H9 (cell line): ENCODE measurements at regions not wholly inside any gene's neighbourhood (a gene's known extent, or its start where the extent isn't known, plus 50 kb on each side); places are given as distances from the start of the nearest gene placed in this dataset.

Source experiments
- DNase-seq: peaks from one replicate; pipeline ENCODE4 v3.0.0-alpha.2; 2017
- H2AFZ ChIP-seq: one replicate; pipeline ENCODE4 v1.6.1; 2013; ENCODE audit warnings: mild to moderate bottlenecking, low read length, control low read depth, moderate library complexity
- H2AK5ac ChIP-seq: 2 replicates; pipeline ENCODE4 v1.6.1; 2013; ENCODE audit warnings: low read length, control low read depth, mixed read lengths; ENCODE audit not compliant: insufficient read length
- H2BK120ac ChIP-seq: one replicate; pipeline ENCODE4 v1.6.1; 2013; ENCODE audit warnings: low read depth, mild to moderate bottlenecking, low read length, control low read depth, inconsistent platforms; ENCODE audit not compliant: poor library complexity, severe bottlenecking
- H2BK12ac ChIP-seq: 2 replicates; pipeline ENCODE4 v1.6.1; 2013; ENCODE audit warnings: low read length, control low read depth, mixed read lengths, low read depth; ENCODE audit not compliant: insufficient read length
- H2BK15ac ChIP-seq: 2 replicates; pipeline ENCODE4 v1.6.1; 2013; ENCODE audit warnings: low read depth, low read length, control low read depth
- H2BK20ac ChIP-seq: one replicate; pipeline ENCODE4 v1.6.1; 2013; ENCODE audit warnings: low read depth, mild to moderate bottlenecking, low read length, control low read depth, inconsistent platforms; ENCODE audit not compliant: poor library complexity, severe bottlenecking
- H2BK5ac ChIP-seq: 2 replicates; pipeline ENCODE4 v1.6.1; 2013; ENCODE audit warnings: low read length, control low read depth, mixed read lengths; ENCODE audit not compliant: insufficient read length
- H3K14ac ChIP-seq: 2 replicates; pipeline ENCODE4 v1.6.1; 2013; ENCODE audit warnings: low read length, control low read depth; ENCODE audit not compliant: insufficient read depth
- H3K18ac ChIP-seq: 2 replicates; pipeline ENCODE4 v1.6.1; 2013; ENCODE audit warnings: low read depth, mild to moderate bottlenecking, mixed read lengths, low read length, control low read depth; ENCODE audit not compliant: insufficient read length
- H3K23ac ChIP-seq: 2 replicates; pipeline ENCODE4 v1.6.1; 2013; ENCODE audit warnings: low read length, control low read depth, mixed read lengths, low read depth; ENCODE audit not compliant: insufficient read length
- H3K23me2 ChIP-seq: 2 replicates; pipeline ENCODE4 v1.6.1; 2013; ENCODE audit warnings: low read depth, mild to moderate bottlenecking, mixed read lengths, low read length, control low read depth; ENCODE audit not compliant: insufficient read length, poor library complexity, severe bottlenecking
- H3K27ac ChIP-seq: 2 replicates; pipeline ENCODE4 v1.5.1; 2013; ENCODE audit warnings: low read length, control low read depth, mixed read lengths, low read depth; ENCODE audit not compliant: insufficient read length
- H3K27me3 ChIP-seq: 2 replicates; pipeline ENCODE4 v1.6.1; 2013; ENCODE audit warnings: low read length, control low read depth, inconsistent platforms; ENCODE audit not compliant: insufficient read depth
- H3K4ac ChIP-seq: 2 replicates; pipeline ENCODE4 v1.6.1; 2013; ENCODE audit warnings: low read depth, mild to moderate bottlenecking, control low read depth, inconsistent platforms, low read length, moderate library complexity
- H3K4me1 ChIP-seq: 2 replicates; pipeline ENCODE4 v1.6.1; 2013; ENCODE audit warnings: low read length, control low read depth, inconsistent platforms; ENCODE audit not compliant: insufficient read depth
- H3K4me2 ChIP-seq: 2 replicates; pipeline ENCODE4 v1.6.1; 2013; ENCODE audit warnings: low read length, control low read depth, mixed read lengths; ENCODE audit not compliant: insufficient read length, insufficient read depth
- H3K56ac ChIP-seq: 2 replicates; pipeline ENCODE4 v1.6.1; 2013; ENCODE audit warnings: low read depth, mild to moderate bottlenecking, mixed read lengths, low read length, control low read depth; ENCODE audit not compliant: insufficient read length
- H3K79me1 ChIP-seq: 2 replicates; pipeline ENCODE4 v1.6.1; 2013; ENCODE audit warnings: low read depth, mild to moderate bottlenecking, moderate library complexity, low read length, control low read depth, inconsistent platforms; ENCODE audit not compliant: insufficient read depth, poor library complexity, severe bottlenecking
- H3K79me2 ChIP-seq: 2 replicates; pipeline ENCODE4 v1.6.1; 2013; ENCODE audit warnings: low read length, control low read depth, inconsistent platforms; ENCODE audit not compliant: insufficient read depth
- H3K9ac ChIP-seq: 2 replicates; pipeline ENCODE4 v1.6.1; 2013; ENCODE audit warnings: low read length, control low read depth, mixed read lengths; ENCODE audit not compliant: insufficient read length; ENCODE audit errors: extremely low read depth
- H3K9me3 ChIP-seq: one replicate; pipeline ENCODE4 v1.6.1; 2013; ENCODE audit warnings: low read depth, low read length, inconsistent platforms; ENCODE audit not compliant: control insufficient read depth
- H3T11ph ChIP-seq: one replicate; pipeline ENCODE4 v1.6.1; 2013; ENCODE audit warnings: mild to moderate bottlenecking, low read length, control low read depth, inconsistent platforms
- H4K20me1 ChIP-seq: one replicate; pipeline ENCODE4 v1.6.1; 2013; ENCODE audit not compliant: control insufficient read depth, insufficient read length, insufficient read depth
- H4K5ac ChIP-seq: 2 replicates; pipeline ENCODE4 v1.6.1; 2013; ENCODE audit warnings: low read depth, mild to moderate bottlenecking, mixed read lengths, low read length, control low read depth; ENCODE audit not compliant: insufficient read length
- H4K8ac ChIP-seq: replicated peaks from 2 replicates; pipeline ENCODE4 v1.6.1; 2013; ENCODE audit warnings: low read length, control low read depth, mixed read lengths, low read depth; ENCODE audit not compliant: insufficient read length
- H4K91ac ChIP-seq: 2 replicates; pipeline ENCODE4 v1.6.1; 2013; ENCODE audit warnings: low read depth, mild to moderate bottlenecking, moderate library complexity, mixed read lengths, low read length, control low read depth; ENCODE audit not compliant: insufficient read length
- H3K27ac Mint-ChIP-seq, 3 experiments: 2 replicates in 2 of 3; 3 replicates in 1 of 3; pipeline ENCODE4 v1.8.0; 2020 to 2021; ENCODE audit warnings: mixed read lengths in 3 of 3, mild to moderate bottlenecking in 1 of 3, moderate library complexity in 1 of 3
- H3K27me3 Mint-ChIP-seq: 2 replicates; pipeline ENCODE4 v1.8.0; 2021; ENCODE audit warnings: low read depth, mild to moderate bottlenecking, moderate library complexity, mixed read lengths
- H3K36me3 Mint-ChIP-seq, 3 experiments: 2 replicates in 2 of 3; 3 replicates in 1 of 3; pipeline ENCODE4 v1.8.0; 2020 to 2021; ENCODE audit warnings: low read depth in 3 of 3, mixed read lengths in 3 of 3; ENCODE audit not compliant: insufficient read depth in 1 of 3
- H3K4me1 Mint-ChIP-seq, 2 experiments: 2 replicates each; pipeline ENCODE4 v1.8.0; 2020; ENCODE audit warnings: mixed read lengths in 2 of 2
- H3K4me3 Mint-ChIP-seq, 2 experiments: 2 replicates in 1 of 2; 3 replicates in 1 of 2; pipeline ENCODE4 v1.8.0; 2020 to 2021; ENCODE audit warnings: mild to moderate bottlenecking in 2 of 2, mixed read lengths in 2 of 2, moderate library complexity in 1 of 2
- H3K9me3 Mint-ChIP-seq, 2 experiments: 2 replicates in 1 of 2; 3 replicates in 1 of 2; pipeline ENCODE4 v1.8.0; 2020; ENCODE audit warnings: mild to moderate bottlenecking in 2 of 2, mixed read lengths in 2 of 2, moderate library complexity in 1 of 2
- CTCF ChIP-seq: fragments of 200-600 bp; sonication (generic); conservative IDR thresholded peaks from 3 replicates; pipeline ENCODE4 v1.8.0; 2021; ENCODE audit warnings: antibody characterized with exemption, mild to moderate bottlenecking
- WGBS: extraction: QIAGEN DNeasy Blood & Tissue Kit; methylation state at CpG from one replicate; pipeline ENCODE4 v1.1.7; 2013; ENCODE audit warnings: missing lambda C conversion rate, low lambda C conversion rate, mixed read lengths; ENCODE audit not compliant: insufficient read length; ENCODE audit errors: extremely low coverage; 5-methylcytosine and 5-hydroxymethylcytosine counted together

GRCh38 chr15:69988541-69989225 lies 109.0 kb downstream of the TLE3 start:
- Histone ChIP-seq H3K27ac (no peak overlapping the region), H3K4ac (no peak overlapping the region), H3K9ac (no peak overlapping the region), H3K9me3 (no peaks in the 10 kb centered on the region), H3K4me1 (peaks cover 3% of the 10 kb centered on the region; the same call in 1 of the 2 replicates), H2BK15ac (no peak overlapping the region), H3K27me3 (no peaks in the 10 kb centered on the region), H4K8ac (no peak overlapping the region), H2BK5ac (no peak overlapping the region), H4K91ac (no peak overlapping the region), H3T11ph (no peak overlapping the region), H2AK5ac (no peak overlapping the region), H3K79me2 (no peaks in the 10 kb centered on the region), H3K23ac (no peak overlapping the region), H3K14ac (no peak overlapping the region), H3K4me2 (no peak overlapping the region), H2BK12ac (no peak overlapping the region), H3K79me1 (no peaks in the 10 kb centered on the region), H3K56ac (no peak overlapping the region), H3K18ac (no peak overlapping the region), H2BK20ac (no peak overlapping the region), H2BK120ac (no peak overlapping the region), H4K20me1 (no peaks in the 10 kb centered on the region), H4K5ac (no peak overlapping the region), H2AFZ (no peak overlapping the region), H3K23me2 (no peaks in the 10 kb centered on the region)
- no peak for TF ChIP-seq CTCF
- Mint-ChIP-seq H3K4me1 (peaks cover 13 to 30% of the 10 kb centered on the region in 2 experiments), H3K4me3 (no peak overlapping the region), H3K9me3 (no peaks in the 10 kb centered on the region), H3K27ac (no peak overlapping the region), H3K27me3 (peaks cover 10% of the 10 kb centered on the region), H3K36me3 (no peaks in the 10 kb centered on the region)
- DNase-seq: no peak
- WGBS: no CpG with 5 or more reads among the region's 10 CpGs
